HPDE6-E6E7 (cell line): ENCODE measurements at regions not wholly inside any gene's neighbourhood (a gene's known extent, or its start where the extent isn't known, plus 50 kb on each side); places are given as distances from the start of the nearest gene placed in this dataset.
A peak's percentile ranks its signal among the peaks of the same experiment; 100 is the strongest.
"Not testable (repeated sequence)": the region's sequence is repeated elsewhere in the genome, so short reads cannot be mapped to it uniquely, and the experiment has no call there.

Experiments used
- DNase-seq: peaks from one replicate; pipeline ENCODE4 v3.0.0; 2011; ENCODE audit warnings: missing footprints; ENCODE audit errors: extremely low spot score

GRCh38 chr1:197850918-197851317, 51.5 kb upstream of the C1orf53 start:
- no peak for DNase-seq

DNA sequence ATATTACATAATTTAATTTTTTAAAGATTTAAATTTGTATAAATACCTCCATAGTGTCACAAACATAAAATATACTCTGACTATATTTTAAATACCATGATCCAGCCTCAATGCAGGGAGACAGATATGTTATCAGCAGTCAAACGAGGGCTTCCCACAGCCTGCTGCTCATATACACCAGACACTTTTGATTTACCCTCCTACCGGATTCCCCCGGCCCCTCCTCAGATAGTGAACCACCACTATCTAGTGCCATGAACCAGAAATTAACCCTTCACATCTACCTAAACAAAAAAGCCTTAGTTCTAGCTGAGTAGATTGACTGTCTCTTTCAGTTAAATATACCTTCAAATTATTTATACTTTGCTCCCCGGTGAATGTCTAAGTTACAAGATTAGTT, 52.4 kb upstream of the C1orf53 start:
- no peak for DNase-seq

DNA sequence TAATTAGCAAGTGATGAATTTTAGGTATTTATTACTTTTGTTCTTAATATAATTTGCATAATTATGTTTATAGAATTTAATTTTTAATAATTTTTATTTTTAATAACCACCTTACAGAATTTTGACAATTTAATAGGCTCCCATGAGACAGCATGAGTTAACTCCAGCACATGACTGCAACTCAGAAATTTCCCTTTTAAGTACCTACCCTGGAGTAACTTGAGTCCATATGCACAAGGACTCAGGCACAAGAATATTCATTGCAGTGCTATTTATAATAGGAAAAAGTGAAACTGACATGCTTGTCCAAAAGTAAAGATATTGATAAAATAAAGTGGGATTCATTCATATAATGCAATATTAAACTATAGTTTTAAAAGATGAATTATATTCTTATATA, 54.1 kb upstream of the C1orf53 start:
- DNase-seq = no peak

- no peak for DNase-seq
Observed at GRCh38 chr1:197845886-197846285, 56.5 kb upstream of the C1orf53 start.

GRCh38 chr1:197844651-197845050, 57.8 kb upstream of the C1orf53 start:
- DNase-seq = no peak

DNA sequence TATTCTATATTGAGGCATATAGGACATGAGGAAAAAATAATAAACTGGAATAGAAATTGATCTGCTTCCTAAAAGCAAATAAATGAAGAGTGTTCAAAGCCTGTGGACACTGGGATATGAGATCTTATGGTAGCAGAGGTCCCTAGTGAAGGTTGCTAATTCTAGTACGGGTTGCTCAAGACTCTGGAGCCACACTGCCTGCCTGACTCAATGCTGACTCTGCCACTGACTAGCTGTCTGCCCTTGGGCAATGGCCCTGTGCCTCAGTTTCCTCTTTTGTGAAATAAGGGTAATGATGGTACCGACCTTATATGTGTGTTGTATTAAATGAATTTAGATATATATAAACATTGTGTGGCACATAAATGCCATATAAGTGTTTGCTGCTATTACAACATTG, 59.0 kb upstream of the C1orf53 start:
- DNase-seq = no peak

DNA sequence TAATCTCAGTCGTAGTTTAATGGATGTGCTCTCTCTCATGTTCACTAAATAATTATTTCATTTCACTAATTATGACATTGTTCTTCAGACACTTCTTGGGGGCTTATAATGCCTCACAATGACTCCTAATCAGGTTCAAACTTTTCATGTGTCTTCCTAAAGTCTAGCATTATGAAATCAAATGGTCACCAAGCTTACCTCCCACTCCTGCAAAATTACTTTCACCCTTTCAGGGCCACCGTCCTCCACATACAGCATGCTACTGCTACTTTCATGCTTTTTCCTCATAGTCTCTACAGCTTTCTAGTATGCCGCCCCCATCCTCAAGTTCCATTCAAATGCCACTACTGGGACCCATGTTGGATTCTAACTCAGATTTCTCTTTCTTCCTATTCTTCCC, 59.8 kb upstream of the C1orf53 start:
- DNase-seq = no peak

DNA sequence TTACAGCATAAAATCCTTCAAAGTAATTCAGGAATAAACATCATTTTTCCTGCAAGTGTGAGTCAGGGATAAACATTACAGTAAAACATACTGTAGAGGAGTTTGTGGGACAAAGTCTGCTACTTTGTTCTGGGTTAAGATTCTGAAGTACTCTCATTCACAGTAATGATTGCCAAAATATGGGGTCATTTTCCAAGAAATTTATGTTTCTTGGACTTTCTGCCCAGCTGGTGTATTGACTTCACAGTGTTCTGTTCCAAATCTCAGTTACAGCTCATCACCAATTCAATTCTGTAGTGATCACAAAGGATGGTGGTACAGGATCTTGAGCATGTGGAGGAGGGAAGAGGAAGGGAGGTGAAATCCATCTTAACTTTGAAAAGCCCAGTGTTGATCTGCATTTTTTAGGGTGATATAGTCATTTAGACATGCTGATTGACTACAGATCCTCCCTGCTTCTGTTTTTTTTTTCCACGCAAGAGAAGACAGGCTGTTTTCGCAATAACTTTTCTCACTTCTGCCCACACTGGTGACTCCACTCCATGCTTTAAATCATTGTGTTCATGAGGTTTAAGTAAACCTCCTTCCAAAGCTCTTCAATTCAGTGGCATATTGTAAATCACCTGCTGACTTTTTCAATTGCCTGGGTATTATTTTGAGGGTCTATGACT, 60.4 kb upstream of the C1orf53 start:
- DNase-seq = no peak

GRCh38 chr1:197841158-197841557, 61.3 kb upstream of the C1orf53 start:
- no peak for DNase-seq

GRCh38 chr1:197839786-197840185, 62.6 kb upstream of the C1orf53 start:
- DNase-seq = not testable (repeated sequence)

DNA sequence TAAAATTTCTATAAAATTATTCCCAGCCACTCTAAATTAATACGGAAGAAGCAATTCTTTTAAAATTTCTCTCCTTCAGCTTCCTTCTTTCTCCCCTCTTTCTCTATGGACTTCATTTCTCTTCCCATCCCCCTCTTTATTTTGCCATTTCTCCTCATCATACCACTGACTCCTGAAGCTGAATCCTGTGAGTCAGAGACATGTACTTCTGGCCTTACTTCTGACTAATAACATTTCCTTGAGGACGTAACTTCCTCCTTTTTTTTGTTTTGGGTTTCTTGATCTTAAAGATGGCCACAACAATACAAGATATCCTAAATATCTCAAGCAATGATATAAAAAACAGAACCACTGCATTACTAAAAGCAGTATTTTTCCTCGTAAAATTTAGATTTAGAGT, 63.6 kb upstream of the DENND1B start:
- peak; percentile 66 for DNase-seq

- no peak for DNase-seq
Observed at GRCh38 chr1:197837911-197838310, 62.6 kb upstream of the DENND1B start.

GRCh38 chr1:197836356-197836755, 61.1 kb upstream of the DENND1B start:
- DNase-seq = not testable (repeated sequence)

- not testable (repeated sequence) for DNase-seq
Observed at GRCh38 chr1:197829011-197829410, 53.7 kb upstream of the DENND1B start.

DNA sequence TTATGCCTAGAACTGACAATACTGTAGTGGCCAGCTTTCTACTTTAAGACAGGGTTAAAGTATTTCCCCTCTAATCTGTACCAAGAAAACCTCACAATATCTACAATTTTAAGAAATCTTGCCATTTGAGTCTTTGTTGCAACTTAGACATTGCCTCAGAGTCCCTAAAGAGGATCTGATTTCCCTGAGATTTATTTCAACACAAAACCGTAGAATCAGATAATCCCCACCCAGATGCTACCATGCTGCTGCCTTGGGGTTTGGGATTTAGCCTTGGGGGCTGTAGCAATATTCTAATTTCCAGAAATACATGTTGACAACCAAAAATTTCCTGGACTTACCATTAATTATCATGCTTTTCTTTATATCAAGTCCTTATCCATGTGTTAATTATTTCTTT, 50.3 kb upstream of the DENND1B start:
- no peak for DNase-seq
